ENCODE measurements at regions not wholly inside any gene's neighbourhood (a gene's known extent, or its start where the extent isn't known, plus 50 kb on each side); places are given as distances from the start of the nearest gene placed in this dataset.

DNA sequence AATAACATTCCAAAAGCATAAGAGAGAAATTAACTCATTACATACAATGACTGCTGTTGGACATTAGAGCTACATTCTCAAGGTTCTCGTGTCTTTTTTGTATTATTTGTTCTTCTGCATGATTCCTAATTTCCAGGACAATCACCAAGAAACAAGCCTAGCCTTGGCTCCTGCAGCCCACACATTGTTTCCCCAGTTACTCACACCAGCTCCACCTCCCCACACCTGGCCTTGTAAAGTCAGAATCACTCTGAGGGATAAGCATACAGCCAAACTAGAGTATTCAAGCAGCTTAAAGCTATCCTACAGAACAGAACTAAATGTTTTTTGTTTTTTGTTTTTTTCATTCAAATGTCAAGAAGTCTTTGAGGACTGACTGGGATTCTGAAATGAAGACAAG, 189.2 kb downstream of the HINT1 start:
- Histone ChIP-seq H3K23ac (ENCODE audit: insufficient read length, low read depth, low read length) (no peak overlapping the region), H4K8ac (replicated peaks; ENCODE audit: insufficient read length, low read depth, low read length) (no peak overlapping the region), H2AK5ac (ENCODE audit: insufficient read length, low read length) (no peak overlapping the region), H3K23me2 (ENCODE audit: insufficient read length, low read depth, low read length, poor library complexity, severe bottlenecking) (peaks cover 2% of the 10 kb centered on the region), H2BK12ac (ENCODE audit: insufficient read length, low read depth, low read length) (no peak overlapping the region), H3K56ac (ENCODE audit: insufficient read length, low read depth, low read length) (no peak overlapping the region), H3K18ac (ENCODE audit: insufficient read length, low read depth, low read length) (no peak overlapping the region), H4K5ac (ENCODE audit: insufficient read length, low read depth, low read length) (no peak overlapping the region), H3K14ac (ENCODE audit: insufficient read depth, low read length) (no peak overlapping the region), H3K4me2 (ENCODE audit: insufficient read depth, insufficient read length, low read length) (no peak overlapping the region), H3K4ac (ENCODE audit: low read depth, low read length) (no peak overlapping the region), H3K27ac (ENCODE audit: insufficient read length, low read depth, low read length) (no peak overlapping the region), H3K79me2 (ENCODE audit: insufficient read depth, low read length) (no peaks in the 10 kb centered on the region), H3K4me1 (ENCODE audit: insufficient read depth, low read length) (peaks cover 7% of the 10 kb centered on the region; the same call in 1 of the 2 replicates), H2BK20ac (ENCODE audit: low read depth, low read length, poor library complexity, severe bottlenecking) (no peak overlapping the region), H3K9me3 (ENCODE audit: control insufficient read depth, low read depth, low read length) (no peaks in the 10 kb centered on the region), H4K20me1 (ENCODE audit: control insufficient read depth, insufficient read depth, insufficient read length) (no peaks in the 10 kb centered on the region), H2BK5ac (ENCODE audit: insufficient read length, low read length) (no peak overlapping the region), H2BK120ac (ENCODE audit: low read depth, low read length, poor library complexity, severe bottlenecking) (no peak overlapping the region), H3K9ac (ENCODE audit: extremely low read depth, insufficient read length, low read length) (no peak overlapping the region), H2AFZ (ENCODE audit: low read length) (no peak overlapping the region), H3T11ph (ENCODE audit: low read length) (no peak overlapping the region), H3K79me1 (ENCODE audit: insufficient read depth, low read depth, low read length, poor library complexity, severe bottlenecking) (no peaks in the 10 kb centered on the region), H3K27me3 (ENCODE audit: insufficient read depth, low read length) (no peaks in the 10 kb centered on the region), H4K91ac (ENCODE audit: insufficient read length, low read depth, low read length) (no peak overlapping the region), H2BK15ac (ENCODE audit: low read depth, low read length) (no peak overlapping the region)
- no peak for TF ChIP-seq CTCF (conservative IDR thresholded peaks at IDR 0.05)
- Mint-ChIP-seq H3K9me3 (no peaks in the 10 kb centered on the region; a peak in 1 of 5 replicates), H3K27ac (peak overlapping the region; percentile 9 to 95 (median 29); a peak in 4 of 7 replicates), H3K36me3 (ENCODE audit: insufficient read depth in 1 of 3, low read depth in 3 of 3) (peaks cover 3 to 9% (median 4%) of the 10 kb centered on the region in 3 experiments; a peak in 4 of 7 replicates), H3K4me1 (peaks cover 29 to 30% of the 10 kb centered on the region in 2 experiments), H3K27me3 (ENCODE audit: low read depth) (peaks cover 2% of the 10 kb centered on the region; the same call in 1 of the 2 replicates), H3K4me3 (no peak overlapping the region)
- no peak for DNase-seq
- no CpG with 5 or more reads among the region's 1 CpG for WGBS (ENCODE audit: extremely low coverage, insufficient read length, low lambda C conversion rate)
